GM10266 (cell line): ENCODE measurements at regions not wholly inside any gene's neighbourhood (a gene's known extent, or its start where the extent isn't known, plus 50 kb on each side); places are given as distances from the start of the nearest gene placed in this dataset.
A peak's percentile ranks its signal among the peaks of the same experiment; 100 is the strongest.

Experiments used
- DNase-seq: peaks from one replicate; pipeline ENCODE4 v3.0.0; 2012; ENCODE audit errors: extremely low spot score
- TF ChIP-seq, protein P1 (sequence below): IDR thresholded peaks from 2 replicates; pipeline ENCODE4 v1.5.1; 2012; ENCODE audit warnings: mild to moderate bottlenecking, low read depth; ENCODE audit not compliant: control insufficient read depth, insufficient read depth; ENCODE audit errors: missing control alignments

- TF ChIP-seq, protein P1, sequence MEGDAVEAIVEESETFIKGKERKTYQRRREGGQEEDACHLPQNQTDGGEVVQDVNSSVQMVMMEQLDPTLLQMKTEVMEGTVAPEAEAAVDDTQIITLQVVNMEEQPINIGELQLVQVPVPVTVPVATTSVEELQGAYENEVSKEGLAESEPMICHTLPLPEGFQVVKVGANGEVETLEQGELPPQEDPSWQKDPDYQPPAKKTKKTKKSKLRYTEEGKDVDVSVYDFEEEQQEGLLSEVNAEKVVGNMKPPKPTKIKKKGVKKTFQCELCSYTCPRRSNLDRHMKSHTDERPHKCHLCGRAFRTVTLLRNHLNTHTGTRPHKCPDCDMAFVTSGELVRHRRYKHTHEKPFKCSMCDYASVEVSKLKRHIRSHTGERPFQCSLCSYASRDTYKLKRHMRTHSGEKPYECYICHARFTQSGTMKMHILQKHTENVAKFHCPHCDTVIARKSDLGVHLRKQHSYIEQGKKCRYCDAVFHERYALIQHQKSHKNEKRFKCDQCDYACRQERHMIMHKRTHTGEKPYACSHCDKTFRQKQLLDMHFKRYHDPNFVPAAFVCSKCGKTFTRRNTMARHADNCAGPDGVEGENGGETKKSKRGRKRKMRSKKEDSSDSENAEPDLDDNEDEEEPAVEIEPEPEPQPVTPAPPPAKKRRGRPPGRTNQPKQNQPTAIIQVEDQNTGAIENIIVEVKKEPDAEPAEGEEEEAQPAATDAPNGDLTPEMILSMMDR = no peak
- no peak for DNase-seq
Measured at GRCh38 chr5:39604491-39604890, 179.7 kb upstream of the DAB2 start.

GRCh38 chr5:39599721-39600431 is 175.1 kb upstream of the DAB2 start:
- no peak for DNase-seq
- TF ChIP-seq, protein P1 = peak; percentile 9

- DNase-seq = no peak
- TF ChIP-seq, protein P1 = no peak
Measured at GRCh38 chr5:39598661-39599248, 174.0 kb upstream of the DAB2 start.

GRCh38 chr5:39588179-39588578 is 163.4 kb upstream of the DAB2 start:
- no peak for DNase-seq
- TF ChIP-seq, protein P1 = no peak

DNA sequence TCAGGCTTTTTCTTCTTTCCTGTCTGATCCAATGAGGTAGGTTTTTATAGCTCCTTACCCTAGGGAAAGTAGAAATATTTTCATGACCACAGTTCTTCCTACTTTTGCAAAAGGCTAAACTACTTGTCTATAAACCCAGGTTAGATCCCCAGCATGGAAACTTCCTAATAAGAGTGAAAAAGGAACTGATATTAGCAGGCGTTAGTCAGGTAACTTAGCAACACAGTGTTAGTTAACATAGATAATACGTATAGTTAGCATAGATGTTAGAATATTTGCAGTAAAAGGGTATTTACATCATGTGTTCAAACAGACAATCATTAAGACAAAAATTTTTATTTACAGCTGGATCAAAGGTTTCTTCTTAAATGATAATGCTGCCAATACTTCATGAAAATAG is 162.9 kb upstream of the DAB2 start:
- no peak for DNase-seq
- TF ChIP-seq, protein P1 = no peak

GRCh38 chr5:39586185-39586584 is 161.4 kb upstream of the DAB2 start:
- TF ChIP-seq, protein P1 = no peak

DNA sequence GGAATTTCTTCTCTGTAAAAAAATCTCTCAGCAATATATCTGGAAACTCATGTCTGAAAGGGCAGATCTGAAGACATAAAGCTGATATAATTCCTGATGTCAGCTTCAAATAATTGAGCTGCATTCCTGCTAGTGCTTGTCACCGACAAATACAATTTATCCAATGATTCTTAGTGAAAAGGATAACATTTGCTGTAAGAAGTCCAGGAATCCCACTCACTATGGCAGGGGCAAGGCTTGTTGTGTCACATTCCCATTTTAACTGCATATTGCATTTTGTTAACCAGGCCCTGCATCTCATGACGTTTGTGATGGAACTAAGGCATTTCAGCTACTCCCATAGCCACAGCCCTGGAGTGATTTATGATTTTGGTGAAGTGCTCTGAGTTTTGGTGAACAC is 160.1 kb upstream of the DAB2 start:
- TF ChIP-seq, protein P1 = no peak
- no peak for DNase-seq

More at GRCh38 chr5:39586185-39586584, 161.4 kb upstream of the DAB2 start:
- no peak for DNase-seq
